ENCODE measurements at regions not wholly inside any gene's neighbourhood (a gene's known extent, or its start where the extent isn't known, plus 50 kb on each side); places are given as distances from the start of the nearest gene placed in this dataset.
"Not testable (repeated sequence)": the region's sequence is repeated elsewhere in the genome, so short reads cannot be mapped to it uniquely, and the experiment has no call there.

DNA sequence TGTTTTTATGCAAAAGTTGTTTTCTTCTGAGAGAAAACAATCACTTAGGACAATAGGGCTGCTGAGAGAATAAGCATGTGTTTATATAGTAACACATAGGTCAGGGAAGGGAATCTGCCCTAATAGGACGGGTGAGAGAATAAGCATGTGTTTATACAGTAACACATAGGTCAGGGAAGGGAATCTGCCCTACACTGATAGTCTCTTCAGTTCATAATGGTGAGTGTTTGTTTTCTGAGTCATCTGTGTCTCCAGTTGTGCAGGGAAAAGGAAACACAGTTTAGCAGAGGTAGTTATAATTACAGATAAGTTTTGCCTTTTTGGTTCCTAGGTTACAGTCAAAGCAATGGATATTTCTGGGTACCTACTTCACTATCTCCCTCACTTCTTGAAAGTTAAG, 252.3 kb upstream of the CA10 start:
- Histone ChIP-seq H3K4me3 (ENCODE audit: low read depth, low read length) (no peak overlapping the region), H3K27ac (ENCODE audit: extremely low read depth, low read depth, low read length) (no peak overlapping the region), H3K36me3 (ENCODE audit: control insufficient read depth in 2 of 2, insufficient read depth in 1 of 2, low read length in 2 of 2) (no peaks in the 10 kb centered on the region), H3K4me1 (ENCODE audit: control insufficient read depth, insufficient read depth, low read length) (no peaks in the 10 kb centered on the region), H3K9me3 (ENCODE audit: control insufficient read depth, insufficient read depth, low read depth, low read length) (no peaks in the 10 kb centered on the region)
- POLR2A ChIA-PET: no interaction called here
- TF ChIP-seq SCRT2 (tag by site-specific recombination; IDR thresholded peaks at IDR 0.05) (no peak), ZBTB49 (tag by site-specific recombination; IDR thresholded peaks at IDR 0.05; ENCODE audit: low read depth) (no peak), ZNF138 (tag by site-specific recombination; IDR thresholded peaks at IDR 0.05; ENCODE audit: borderline replicate concordance) (no peak), ZNF76 (tag by site-specific recombination; IDR thresholded peaks at IDR 0.05; ENCODE audit: borderline replicate concordance, low read depth) (no peak), SP3 (tag by site-specific recombination; IDR thresholded peaks at IDR 0.05) (no peak), ZNF157 (tag by site-specific recombination; IDR thresholded peaks at IDR 0.05) (no peak), KLF7 (tag by site-specific recombination; IDR thresholded peaks at IDR 0.05; ENCODE audit: borderline replicate concordance) (no peak), GLI2 (tag by site-specific recombination; IDR thresholded peaks at IDR 0.05; ENCODE audit: borderline replicate concordance, low read depth) (no peak), ZNF16 (tag by site-specific recombination; IDR thresholded peaks at IDR 0.05; ENCODE audit: low read depth) (no peak)
- TF ChIP-seq, protein P1, sequence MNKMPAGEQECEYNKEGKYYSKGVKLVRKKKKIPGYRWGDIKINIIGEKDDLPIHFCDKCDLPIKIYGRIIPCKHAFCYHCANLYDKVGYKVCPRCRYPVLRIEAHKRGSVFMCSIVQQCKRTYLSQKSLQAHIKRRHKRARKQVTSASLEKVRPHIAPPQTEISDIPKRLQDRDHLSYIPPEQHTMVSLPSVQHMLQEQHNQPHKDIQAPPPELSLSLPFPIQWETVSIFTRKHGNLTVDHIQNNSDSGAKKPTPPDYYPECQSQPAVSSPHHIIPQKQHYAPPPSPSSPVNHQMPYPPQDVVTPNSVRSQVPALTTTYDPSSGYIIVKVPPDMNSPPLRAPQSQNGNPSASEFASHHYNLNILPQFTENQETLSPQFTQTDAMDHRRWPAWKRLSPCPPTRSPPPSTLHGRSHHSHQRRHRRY (tag by site-specific recombination; IDR thresholded peaks at IDR 0.05): no peak
- CTCF ChIA-PET: interaction anchor here (0.6 kb wide), 1 partner anchor 1996 kb away, joined by 3 read pairs; no protein-coding TSS in a partner anchor

DNA sequence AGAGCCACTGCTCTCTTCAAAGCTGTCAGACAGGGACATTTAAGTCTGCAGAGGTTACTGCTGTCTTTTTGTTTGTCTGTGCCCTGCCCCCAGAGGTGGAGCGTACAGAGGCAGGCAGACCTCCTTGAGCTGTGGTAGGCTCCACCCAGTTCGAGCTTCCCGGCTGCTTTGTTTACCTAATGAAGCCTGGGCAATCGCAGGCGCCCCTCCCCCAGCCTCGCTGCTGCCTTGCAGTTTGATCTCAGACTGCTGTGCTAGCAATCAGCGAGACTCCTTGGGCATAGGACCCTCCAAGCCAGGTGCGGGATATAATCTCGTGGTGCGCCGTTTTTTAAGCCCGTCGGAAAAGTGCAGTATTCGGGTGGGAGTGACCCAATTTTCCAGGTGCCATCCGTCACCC, 250.7 kb upstream of the CA10 start:
- POLR2A ChIA-PET; H3K36me3 ChIP-seq (ENCODE audit: control insufficient read depth in 2 of 2, insufficient read depth in 1 of 2, low read length in 2 of 2); H3K4me1 ChIP-seq (ENCODE audit: control insufficient read depth, insufficient read depth, low read length); H3K9me3 ChIP-seq (ENCODE audit: control insufficient read depth, insufficient read depth, low read depth, low read length); H3K4me3 ChIP-seq (ENCODE audit: low read depth, low read length); CTCF ChIA-PET; H3K27ac ChIP-seq (ENCODE audit: extremely low read depth, low read depth, low read length): not testable (repeated sequence)

GRCh38 chr17:52395308-52395707, 236.8 kb upstream of the CA10 start:
- Histone ChIP-seq H3K27ac (ENCODE audit: extremely low read depth, low read depth, low read length) (no peak overlapping the region), H3K36me3 (ENCODE audit: control insufficient read depth in 2 of 2, insufficient read depth in 1 of 2, low read length in 2 of 2) (no peaks in the 10 kb centered on the region), H3K9me3 (ENCODE audit: control insufficient read depth, insufficient read depth, low read depth, low read length) (no peaks in the 10 kb centered on the region), H3K4me1 (ENCODE audit: control insufficient read depth, insufficient read depth, low read length) (no peaks in the 10 kb centered on the region), H3K4me3 (ENCODE audit: low read depth, low read length) (no peak overlapping the region)
- ChIA-PET CTCF (interaction anchor here (0.6 to 3.8 kb wide), 2 partner anchors 11 to 14 kb away, joined by 3 to 23 read pairs; no protein-coding TSS in a partner anchor), POLR2A (no interaction called here)
- no peak for TF ChIP-seq SETDB1 (IDR thresholded peaks at IDR 0.05; ENCODE audit: insufficient read length, low read length)
- no peak for TF ChIP-seq ZNF175 (tag by site-specific recombination; IDR thresholded peaks at IDR 0.05)
- TF ChIP-seq PRDM4 (tag by site-specific recombination; IDR thresholded peaks at IDR 0.05): no peak
- no peak for TF ChIP-seq ZNF623 (tag by site-specific recombination; IDR thresholded peaks at IDR 0.05)
- no peak for TF ChIP-seq ZNF658 (tag by site-specific recombination; IDR thresholded peaks at IDR 0.05)
- TF ChIP-seq ZBTB44 (tag by site-specific recombination; IDR thresholded peaks at IDR 0.05): no peak
- no peak for TF ChIP-seq ZNF292 (tag by site-specific recombination; IDR thresholded peaks at IDR 0.05; ENCODE audit: borderline replicate concordance, low read depth)
- no peak for TF ChIP-seq ZNF677 (tag by site-specific recombination; IDR thresholded peaks at IDR 0.05)
- TF ChIP-seq ZNF174 (tag by site-specific recombination; IDR thresholded peaks at IDR 0.05): no peak
- no peak for TF ChIP-seq ZBTB7A (tag by site-specific recombination; IDR thresholded peaks at IDR 0.05; ENCODE audit: low read depth)
- TF ChIP-seq, protein P2, sequence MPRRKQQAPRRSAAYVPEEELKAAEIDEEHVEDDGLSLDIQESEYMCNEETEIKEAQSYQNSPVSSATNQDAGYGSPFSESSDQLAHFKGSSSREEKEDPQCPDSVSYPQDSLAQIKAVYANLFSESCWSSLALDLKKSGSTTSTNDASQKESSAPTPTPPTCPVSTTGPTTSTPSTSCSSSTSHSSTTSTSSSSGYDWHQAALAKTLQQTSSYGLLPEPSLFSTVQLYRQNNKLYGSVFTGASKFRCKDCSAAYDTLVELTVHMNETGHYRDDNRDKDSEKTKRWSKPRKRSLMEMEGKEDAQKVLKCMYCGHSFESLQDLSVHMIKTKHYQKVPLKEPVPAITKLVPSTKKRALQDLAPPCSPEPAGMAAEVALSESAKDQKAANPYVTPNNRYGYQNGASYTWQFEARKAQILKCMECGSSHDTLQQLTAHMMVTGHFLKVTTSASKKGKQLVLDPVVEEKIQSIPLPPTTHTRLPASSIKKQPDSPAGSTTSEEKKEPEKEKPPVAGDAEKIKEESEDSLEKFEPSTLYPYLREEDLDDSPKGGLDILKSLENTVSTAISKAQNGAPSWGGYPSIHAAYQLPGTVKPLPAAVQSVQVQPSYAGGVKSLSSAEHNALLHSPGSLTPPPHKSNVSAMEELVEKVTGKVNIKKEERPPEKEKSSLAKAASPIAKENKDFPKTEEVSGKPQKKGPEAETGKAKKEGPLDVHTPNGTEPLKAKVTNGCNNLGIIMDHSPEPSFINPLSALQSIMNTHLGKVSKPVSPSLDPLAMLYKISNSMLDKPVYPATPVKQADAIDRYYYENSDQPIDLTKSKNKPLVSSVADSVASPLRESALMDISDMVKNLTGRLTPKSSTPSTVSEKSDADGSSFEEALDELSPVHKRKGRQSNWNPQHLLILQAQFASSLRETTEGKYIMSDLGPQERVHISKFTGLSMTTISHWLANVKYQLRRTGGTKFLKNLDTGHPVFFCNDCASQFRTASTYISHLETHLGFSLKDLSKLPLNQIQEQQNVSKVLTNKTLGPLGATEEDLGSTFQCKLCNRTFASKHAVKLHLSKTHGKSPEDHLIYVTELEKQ (tag by site-specific recombination; IDR thresholded peaks at IDR 0.05; ENCODE audit: borderline replicate concordance): no peak
- no peak for TF ChIP-seq ZNF138 (tag by site-specific recombination; IDR thresholded peaks at IDR 0.05; ENCODE audit: borderline replicate concordance)
